ENCODE measurements at regions not wholly inside any gene's neighbourhood (a gene's known extent, or its start where the extent isn't known, plus 50 kb on each side); places are given as distances from the start of the nearest gene placed in this dataset.

GRCh38 chr11:70619591-70619990 is 221.3 kb downstream of the CTTN start:
- TF ChIP-seq POLR2A (IDR thresholded peaks at IDR 0.05), result no peak
- TF ChIP-seq CTCF (IDR thresholded peaks at IDR 0.05), result no peak
- no peak for TF ChIP-seq EP300 (IDR thresholded peaks at IDR 0.05)

Data from ovary (tissue), 3 donors.